T1000 (cell line): ENCODE measurements at regions not wholly inside any gene's neighbourhood (a gene's known extent, or its start where the extent isn't known, plus 50 kb on each side); places are given as distances from the start of the nearest gene placed in this dataset.
"Not testable (repeated sequence)": the region's sequence is repeated elsewhere in the genome, so short reads cannot be mapped to it uniquely, and the experiment has no call there.

Experiments
- DNase-seq: peaks from one replicate; lab custom pipeline; 2025; ENCODE audit warnings: mixed read lengths; lab: John Stamatoyannopoulos, UW

DNA sequence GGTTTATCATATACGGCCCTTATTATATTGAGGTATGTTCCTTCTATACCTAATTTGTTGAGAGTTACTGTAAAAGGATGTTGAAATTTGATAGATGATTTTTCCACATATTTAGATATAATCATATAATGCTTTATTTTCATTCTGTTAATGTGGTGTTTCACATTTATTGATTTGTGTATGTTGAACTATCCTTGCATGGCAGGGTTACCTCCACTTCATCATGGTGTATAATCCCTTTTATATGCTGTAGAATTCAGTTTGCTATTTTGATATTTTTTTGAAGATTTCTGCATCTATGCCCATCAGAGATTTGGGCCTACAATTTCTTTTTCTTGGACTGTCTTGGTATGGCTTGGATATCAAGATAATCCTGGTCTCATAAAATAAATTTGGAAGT is 355.5 kb downstream of the EDEM1 start:
- DNase-seq: no peak

DNA sequence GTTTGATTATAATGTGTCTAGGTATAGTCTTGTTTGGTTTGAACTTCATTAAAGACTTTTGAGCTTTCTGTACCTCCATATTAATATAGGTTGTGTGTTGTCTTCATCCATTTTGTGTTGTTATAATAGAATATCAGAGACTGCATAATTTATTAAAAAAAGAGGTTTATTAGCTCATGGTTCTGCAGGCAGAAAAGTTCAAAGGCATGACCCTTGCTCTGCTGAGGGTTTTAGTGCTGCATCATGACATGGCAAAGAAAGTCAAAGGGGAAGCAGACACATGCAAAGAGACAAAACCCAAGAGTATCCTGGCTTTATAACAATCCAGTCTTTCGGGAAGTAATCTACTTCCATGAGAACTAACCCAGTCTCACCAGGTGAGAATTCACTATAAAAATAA is 358.2 kb downstream of the EDEM1 start:
- no peak for DNase-seq

DNA sequence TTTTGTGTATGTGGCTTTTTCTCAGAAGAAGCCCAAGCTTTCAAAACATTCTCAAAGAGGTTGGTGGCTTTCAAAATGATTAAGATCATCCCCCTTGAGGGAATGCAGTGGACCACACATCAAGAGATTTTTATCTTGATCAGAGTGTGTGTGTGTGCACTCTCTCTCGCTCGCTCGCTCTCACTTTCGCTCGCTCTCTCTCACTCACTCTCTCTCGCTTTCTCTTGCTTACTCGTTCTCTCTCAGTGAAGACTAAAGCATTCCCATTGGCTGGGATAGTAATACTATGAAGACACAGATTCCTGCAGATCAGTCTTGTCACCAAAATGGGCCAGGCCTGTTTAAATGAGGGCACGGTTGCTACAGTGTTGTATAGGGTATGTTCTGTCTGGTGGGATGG is 365.7 kb downstream of the EDEM1 start:
- no peak for DNase-seq

DNA sequence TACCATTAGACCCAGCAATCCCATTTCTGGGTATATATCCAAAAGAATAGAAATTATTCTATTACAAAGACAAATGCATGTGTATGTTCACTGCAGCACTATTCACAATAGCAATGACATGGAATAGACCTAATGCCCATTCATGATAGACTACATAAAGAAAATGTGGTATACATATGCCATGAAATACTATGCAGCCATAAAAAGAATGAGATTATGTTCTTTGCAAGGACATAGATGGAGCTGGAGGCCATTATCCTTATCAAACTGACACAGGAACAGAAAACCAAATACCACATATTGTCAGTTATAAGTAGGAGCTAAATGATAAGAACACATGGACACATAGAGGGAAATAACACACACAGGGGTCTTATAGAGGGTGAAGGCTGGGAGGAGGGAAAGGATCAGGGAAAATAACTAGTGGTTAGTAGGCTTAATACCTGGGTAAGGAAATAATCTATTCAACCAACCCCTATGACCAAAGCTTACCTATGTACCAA is 366.8 kb downstream of the EDEM1 start:
- no peak for DNase-seq

DNA sequence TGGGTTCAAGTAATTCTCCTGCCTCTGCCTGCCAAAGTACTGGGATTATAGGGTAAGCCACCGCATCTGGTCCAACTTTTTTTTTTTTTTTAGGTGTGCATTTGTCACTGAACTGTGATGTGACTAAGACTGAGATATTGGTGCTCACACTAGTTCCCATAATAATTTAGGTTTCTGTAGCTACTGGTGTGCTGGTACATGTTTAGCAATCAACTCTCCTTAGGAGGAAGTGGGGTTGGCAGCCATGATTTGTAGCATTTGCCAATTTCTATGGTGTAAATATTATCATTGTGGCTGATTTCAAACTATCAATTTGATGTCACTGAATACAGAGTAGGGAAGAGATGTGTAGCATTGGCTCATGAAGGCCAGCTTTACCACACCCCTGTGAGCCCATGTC is 372.7 kb downstream of the EDEM1 start:
- DNase-seq: no peak

DNA sequence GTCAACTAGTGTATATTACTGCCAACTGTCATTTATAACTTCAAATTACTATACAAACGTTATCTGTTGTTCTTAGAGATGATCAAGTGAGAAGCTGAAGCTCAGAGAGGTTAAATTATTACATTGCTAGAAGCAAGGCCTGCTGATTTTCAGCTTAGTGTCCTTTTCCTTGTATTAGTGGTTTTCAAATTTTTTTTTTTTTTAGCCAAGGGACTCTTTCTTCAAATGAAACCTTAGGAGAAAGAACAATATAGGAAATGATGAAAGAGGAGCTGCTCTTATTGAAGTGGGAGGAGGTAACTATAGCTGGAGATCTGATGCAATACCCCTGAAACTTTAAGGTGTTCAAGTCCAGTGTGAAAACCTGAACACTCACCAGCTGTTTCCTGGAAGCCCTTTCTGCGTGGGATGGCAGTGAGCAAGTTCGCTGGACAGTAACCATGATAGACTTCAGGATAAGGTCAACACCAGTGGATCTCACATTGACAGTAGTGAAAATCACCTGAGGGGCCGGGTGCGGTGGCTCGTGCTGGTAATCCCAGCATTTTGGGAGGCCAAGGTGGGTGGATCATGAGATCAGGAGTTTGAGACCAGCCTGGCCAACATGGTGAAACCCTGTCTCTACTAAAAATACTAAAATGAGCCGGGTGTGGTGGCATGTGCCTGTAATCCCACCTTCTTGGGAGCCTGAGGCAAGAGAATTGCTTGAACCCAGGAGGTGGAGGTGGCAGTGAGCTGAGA is 376.2 kb downstream of the EDEM1 start:
- no peak for DNase-seq

DNA sequence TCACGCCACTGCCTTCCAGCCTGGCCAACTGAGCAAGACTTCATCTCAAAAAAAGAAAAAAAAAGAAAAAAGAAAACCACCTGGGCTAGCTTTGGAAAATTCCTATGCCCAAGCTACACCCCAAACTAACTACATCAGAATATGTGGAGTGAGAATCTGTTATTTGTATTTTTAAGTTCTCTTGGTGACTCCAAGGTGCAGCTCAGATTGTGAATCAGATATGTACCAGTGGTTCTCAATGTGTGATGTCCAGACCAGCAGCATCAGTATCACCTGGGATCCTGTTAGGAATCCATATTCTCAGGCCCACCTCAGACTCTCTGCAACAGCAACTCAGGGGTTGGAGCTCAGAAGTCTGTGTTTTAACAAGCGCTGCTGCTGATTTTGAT is 376.8 kb downstream of the EDEM1 start:
- DNase-seq: no peak

DNA sequence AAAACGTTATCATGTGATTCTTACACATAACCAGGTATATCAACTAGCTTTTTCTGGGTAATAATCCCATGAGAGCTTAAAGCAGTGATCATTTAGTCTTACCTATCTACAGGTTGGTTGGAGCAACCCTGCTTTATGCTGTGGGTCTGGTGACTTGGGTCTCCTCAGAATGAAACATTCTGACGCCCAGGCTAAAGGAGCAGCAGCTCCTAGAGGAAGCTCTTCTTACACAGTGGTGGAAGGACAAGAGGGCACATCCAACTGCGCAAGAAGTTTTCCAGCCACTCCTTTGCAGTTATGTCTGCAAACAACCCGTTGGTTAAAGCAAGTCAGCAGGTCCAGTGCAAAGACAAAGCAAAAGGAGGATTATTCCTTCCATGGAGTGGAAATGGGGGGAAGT is 377.5 kb downstream of the EDEM1 start:
- DNase-seq: no peak

DNA sequence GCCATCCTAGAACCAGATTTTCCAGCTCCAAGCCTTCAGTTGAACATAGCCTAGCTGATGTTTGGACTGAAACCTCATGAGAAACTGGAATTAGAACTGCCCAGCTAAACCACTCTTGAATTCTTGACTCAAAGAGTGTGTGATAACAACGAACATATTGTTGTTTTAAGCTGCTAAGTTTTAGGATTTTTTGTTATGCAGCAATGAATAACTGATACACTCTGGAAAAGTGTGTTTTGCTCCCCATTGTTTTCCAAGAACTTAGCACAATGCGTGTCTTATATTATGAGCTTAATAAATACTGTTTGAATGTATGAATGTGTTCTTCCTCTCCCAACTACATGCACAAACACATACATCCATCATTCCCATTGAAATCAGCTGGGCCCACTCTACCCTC is 379.6 kb downstream of the EDEM1 start:
- no peak for DNase-seq

DNA sequence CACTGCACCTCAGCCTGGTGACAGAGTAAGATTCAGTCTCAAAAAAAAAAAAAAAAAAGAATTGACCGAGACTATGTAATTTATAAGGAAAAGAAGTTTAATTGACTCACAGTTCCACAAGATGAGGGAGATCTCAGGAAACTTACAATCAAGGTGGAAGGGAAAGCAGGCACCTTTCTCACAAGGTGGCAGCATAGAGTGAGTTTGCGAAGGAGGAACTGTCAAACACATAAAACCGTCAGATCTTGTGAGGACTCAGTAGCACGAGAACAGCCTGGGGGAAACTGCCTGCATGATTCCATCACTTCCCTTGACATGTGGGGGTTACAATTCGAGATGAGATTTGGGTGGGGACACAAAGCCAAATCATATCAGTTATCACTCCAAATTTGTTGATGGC is 380.9 kb downstream of the EDEM1 start:
- DNase-seq: no peak

DNA sequence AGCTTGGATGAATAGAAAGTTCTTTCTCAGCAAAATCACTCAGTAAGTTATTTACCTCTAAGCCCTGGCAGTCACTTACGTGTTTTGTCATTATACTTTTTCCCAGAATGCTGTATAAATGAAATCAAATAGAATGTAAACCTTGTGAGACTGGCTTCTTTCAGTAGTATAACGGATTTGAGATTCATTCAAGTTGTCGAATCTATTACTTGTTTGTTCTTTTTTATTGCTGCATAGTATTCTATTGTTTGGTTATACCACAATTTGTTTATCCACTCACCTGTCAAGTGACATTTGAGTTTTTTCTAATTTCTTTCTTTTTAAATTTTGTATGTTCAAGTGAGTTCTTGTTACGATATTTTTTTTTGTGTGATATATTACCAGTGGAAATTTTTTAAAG is 381.6 kb downstream of the EDEM1 start:
- no peak for DNase-seq

DNA sequence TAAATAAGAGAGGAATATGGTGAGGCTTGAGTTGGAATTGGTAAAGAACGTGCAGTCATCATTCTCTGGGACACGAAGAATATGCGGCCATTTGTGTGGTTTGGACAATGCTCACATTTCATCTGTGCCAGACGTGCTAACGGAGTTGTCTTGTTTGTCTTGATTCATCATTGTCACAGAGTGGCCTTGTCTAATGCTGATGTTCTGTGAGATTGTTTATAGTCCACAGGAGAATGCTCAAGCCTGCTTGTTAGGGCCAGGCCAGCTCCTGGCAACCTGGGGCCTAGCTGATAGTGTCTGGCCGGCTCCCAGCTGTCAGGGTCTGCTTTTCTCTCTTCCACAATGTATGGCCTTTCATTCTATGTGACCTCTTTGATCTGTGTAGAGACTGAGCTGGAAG is 384.7 kb downstream of the EDEM1 start:
- DNase-seq: no peak

DNA sequence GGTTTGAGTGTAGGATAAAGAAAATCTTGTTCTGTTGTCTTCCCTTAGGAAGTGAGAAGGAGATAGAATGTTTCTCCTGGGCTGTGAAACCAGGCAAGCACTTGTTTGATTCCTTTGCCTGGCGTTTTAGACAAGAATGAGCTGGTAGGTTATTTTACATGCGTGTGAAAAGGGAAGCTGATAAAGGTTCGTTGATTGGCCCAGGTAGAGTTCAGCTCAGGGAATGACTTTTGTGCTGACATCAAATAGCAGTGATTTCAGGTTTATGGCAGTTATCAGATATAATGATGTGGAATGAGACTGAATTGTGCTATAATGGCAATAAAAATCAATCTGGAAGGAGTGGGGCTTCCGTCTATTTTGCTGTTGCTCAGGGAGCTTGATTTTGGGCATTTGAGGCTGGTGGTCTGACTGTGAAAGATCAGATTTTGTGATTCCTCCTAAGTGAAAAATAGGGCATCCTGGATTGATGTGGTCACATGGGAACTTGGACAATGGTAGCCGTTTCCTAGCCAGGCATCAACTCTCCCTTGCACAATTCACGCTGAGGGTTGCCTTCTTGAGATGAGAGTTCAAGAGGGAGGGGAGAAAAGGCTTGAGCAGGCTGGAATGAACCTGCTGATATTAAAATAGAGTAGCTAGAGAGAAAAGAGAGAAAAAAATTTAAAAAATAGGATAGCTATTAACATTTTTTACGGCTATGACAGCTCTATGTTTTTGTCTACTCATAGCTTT is 388.9 kb downstream of the EDEM1 start:
- DNase-seq: no peak

DNA sequence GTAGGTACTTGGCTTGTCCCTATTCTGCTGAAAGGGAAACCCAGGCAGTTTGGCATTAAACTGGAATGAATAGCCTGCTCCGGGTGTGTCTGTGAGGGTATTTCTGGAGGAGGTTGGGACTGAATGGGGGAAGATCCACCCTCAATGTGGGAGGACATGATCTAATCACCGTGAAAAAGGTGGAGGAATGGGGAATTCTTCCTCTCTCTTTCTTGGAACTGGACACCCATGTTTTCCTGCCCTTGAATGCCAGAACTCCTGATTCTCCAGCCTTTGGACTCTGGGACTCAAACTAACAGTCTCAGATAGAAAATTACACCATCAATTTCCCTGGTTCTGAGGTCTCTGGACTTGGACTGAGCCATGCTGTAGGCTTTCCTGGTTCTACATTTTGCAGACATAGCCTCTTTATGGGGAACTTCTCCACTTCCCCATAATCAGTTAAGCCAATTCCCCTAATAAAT is 391.7 kb downstream of the EDEM1 start:
- DNase-seq: no peak

DNA sequence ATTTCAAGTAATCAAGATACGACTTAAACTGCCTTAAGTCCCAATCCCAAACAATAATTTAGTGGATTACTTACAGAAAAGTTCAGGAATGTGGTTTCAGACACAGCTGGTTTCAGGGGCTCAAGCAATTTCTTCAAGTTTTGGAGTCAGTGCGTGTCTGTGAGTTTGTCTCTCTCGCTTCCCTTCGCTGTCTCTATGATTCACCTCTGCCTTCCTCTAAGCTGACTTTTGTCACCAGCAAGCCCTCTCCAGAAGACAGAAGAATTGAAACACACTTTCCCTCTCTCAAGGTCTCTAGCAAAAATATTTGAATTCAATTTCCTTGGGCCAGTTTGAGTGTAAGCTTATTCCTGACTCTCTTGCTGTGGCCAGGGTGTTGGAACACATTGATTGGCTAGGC is 392.4 kb downstream of the EDEM1 start:
- no peak for DNase-seq

DNA sequence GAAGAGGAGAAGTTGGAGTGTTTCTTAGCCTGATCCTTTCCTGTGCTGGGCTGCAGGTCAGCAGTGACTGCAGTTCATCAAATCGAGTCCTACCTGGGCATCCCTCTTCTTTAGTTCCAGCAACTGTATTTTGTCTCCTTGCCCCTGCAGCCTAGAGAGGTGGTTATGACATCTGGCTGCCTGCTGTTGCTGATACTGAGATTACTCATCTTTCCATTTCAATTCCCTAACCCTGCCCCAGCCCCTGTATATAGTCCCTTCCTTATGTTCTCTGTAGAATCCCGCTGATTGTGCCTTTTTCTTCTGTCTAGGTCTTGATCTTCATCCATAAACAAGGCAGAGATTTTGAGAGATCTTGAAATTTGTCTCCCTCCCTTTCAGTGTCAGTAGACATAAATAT is 393.3 kb downstream of the EDEM1 start:
- no peak for DNase-seq

DNA sequence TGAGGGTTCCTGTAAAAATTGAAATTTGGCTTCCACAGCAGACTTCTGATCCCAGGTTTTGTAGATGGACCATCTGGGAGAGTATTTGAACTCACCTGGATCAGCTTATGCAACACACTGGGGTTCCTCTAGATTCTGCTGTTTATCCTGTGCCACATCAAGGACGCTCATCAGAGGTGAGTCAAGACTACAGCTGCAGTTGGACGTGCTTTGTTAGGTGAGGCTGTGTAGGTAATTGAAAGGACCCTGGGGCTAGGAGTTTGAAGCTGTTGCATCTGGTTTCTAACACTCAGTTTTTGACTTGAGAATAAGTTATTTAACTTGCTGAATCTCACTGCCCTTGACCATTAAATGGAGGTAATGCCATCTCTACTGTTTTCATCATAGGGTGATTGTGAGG is 394.2 kb downstream of the EDEM1 start:
- DNase-seq: no peak

DNA sequence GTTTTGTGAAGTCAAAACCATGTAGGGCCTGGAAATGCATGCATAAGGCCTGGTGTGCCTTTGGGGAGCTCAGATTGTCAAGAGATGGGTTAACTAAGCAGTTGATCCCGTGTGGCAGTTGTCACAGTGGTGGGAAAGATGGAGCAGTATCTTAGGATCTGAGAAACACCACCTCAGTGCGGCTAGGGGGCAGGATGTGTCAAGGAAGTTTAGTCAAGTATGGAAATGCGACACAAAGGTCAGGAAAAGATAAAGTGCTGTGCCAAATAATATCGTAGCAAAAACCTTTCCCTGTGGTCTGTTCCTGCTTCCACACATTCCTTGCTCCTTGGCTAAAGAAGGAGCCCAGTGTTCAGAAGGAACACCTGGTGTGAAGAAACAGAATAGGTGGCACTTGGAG is 396.4 kb downstream of the EDEM1 start:
- no peak for DNase-seq

DNA sequence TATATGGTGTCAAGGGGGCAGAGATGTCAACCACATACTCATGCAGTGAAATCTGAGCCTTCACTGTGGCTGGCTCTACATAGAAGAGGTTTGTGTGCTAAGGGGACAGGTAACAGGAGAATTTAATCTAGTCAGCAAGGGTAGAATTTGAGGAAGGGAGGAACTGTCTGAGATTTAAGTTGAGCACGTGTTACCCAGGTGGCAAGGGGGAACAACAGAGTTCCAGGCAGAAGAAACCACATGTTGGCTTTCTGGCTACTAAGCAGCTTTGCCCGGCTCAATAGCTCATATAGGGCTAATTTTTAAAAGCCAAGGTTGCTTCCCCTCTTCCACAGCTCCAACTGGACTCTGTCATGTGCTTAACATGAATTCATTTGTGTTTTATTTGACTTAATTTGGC is 397.6 kb downstream of the EDEM1 start:
- DNase-seq: no peak

DNA sequence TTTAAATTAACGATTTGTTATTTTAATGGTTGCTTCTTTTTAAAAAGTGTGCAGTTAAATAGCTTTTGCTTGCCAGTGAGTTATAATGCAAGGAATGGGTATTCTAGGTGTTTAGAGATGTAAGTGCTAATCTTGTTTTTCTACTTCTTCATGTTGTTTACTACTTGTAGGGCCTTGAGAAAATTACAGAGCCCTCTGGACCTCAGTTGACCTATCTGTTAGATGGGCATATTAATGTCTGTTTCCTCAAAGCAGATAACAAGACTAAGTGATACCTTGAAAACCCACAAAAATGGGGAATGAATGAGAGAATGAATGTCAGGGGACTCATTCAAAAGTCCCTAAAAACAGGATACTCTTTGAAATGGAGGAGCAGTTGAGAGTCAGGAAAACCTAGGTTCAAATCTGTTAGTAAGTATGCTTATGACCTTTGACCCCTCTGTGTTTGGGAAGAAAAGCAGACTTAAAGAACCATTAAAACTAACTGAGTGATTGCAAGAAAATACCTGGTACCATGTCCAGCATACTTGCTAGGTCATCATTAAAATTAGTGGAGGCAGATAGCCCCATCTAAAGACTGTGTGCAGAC is 419.5 kb downstream of the EDEM1 start:
- no peak for DNase-seq

DNA sequence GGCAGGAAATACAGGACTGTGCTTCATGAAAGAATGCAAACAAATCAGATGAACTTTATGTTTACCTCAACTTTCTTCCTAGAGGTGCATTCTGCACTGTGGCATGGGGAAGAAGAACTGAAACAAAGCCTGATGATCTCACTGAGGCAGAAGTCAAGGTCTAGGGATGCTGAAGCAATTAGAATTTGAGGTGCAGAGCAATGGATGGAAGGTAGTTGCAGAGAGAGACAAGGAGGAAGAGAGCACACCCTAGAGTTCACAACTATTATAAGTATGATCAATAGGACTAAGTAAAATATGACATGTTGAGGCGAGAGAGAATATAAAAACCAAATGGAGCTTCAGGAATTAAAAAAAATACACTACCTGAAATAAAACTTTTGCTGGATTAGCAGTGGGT is 420.1 kb downstream of the EDEM1 start:
- no peak for DNase-seq

DNA sequence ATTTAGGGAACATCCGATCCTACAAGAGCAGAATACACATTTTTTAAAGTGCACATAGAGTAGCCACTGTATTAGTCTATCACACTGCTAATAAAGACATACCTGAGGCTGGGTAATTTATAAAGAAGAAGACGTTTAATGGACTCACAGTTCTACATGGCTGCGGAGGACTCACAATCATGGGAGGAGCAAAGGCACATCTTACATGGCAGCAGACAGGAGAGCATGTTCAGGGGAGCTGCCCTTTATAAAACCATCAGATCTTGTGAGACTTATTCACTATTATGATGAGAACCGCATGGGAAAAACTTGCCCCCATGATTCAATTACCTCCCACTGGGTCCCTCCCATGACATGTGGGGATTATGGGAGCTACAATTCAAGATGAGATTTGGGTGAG is 421.5 kb downstream of the EDEM1 start:
- DNase-seq: not testable (repeated sequence)

DNA sequence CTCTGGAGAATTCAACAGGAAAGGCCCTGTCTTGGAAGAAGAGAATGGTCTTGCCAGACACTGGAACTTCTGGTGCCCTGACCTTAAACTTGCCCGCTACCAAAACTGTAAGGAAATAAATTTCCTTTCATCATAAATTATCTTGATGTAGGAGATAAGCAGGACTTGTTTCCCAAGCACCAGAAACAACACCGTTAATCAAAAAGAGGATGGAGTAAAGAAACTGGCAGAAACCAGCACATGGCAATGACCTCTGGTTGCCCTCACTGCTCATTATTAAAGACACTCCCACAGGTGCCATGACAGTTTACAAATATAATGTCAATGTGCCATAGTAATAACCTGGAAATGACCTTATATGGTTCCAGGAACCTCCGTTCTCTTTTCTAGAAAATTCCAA is 426.1 kb downstream of the EDEM1 start:
- no peak for DNase-seq
